SK-N-SH treated with all-trans-retinoic acid at 6 μM for 48 hours (cell line): ENCODE measurements at regions not wholly inside any gene's neighbourhood (a gene's known extent, or its start where the extent isn't known, plus 50 kb on each side); places are given as distances from the start of the nearest gene placed in this dataset.

ENCODE experiments used
- ATAC-seq: fragments of 200-7000 bp; cut with Tn5 transposase; 3 replicates; pipeline ENCODE4 v1.9.1; 2020; ENCODE audit warnings: mild to moderate bottlenecking, moderate library complexity
- ARNTL ChIP-seq: fragments of 450-650 bp; formaldehyde crosslinking; IDR thresholded peaks from 2 replicates; pipeline ENCODE4 v1.5.0; 2020; ENCODE audit warnings: low read depth, mild to moderate bottlenecking, moderate library complexity, borderline replicate concordance
- BACH2 ChIP-seq: fragments of 250-450 bp; sonication (Bioruptor Pico); IDR thresholded peaks from 2 replicates; pipeline ENCODE4 v1.9.0; 2021; ENCODE audit warnings: mild to moderate bottlenecking, borderline replicate concordance
- CSDC2 ChIP-seq: fragments of 250-450 bp; sonication (Bioruptor Pico); IDR thresholded peaks from 2 replicates; pipeline ENCODE4 v1.5.0; 2020; ENCODE audit warnings: mild to moderate bottlenecking, moderate library complexity
- ESRRG ChIP-seq: fragments of 250-450 bp; sonication (Bioruptor Pico); IDR thresholded peaks from 2 replicates; pipeline ENCODE4 v1.6.1; 2021; ENCODE audit warnings: mild to moderate bottlenecking
- GLIS3 ChIP-seq: fragments of 250-450 bp; sonication (Bioruptor Pico); IDR thresholded peaks from 2 replicates; pipeline ENCODE4 v1.5.0; 2020; ENCODE audit warnings: mild to moderate bottlenecking, moderate library complexity
- ISL1 ChIP-seq: fragments of 250-450 bp; sonication (Bioruptor Pico); IDR thresholded peaks from 2 replicates; pipeline ENCODE4 v2.1.2; 2022; ENCODE audit warnings: mild to moderate bottlenecking, moderate library complexity
- OSR1 ChIP-seq: fragments of 250-450 bp; sonication (Bioruptor Pico); IDR thresholded peaks from 2 replicates; pipeline ENCODE4 v1.8.0; 2022; ENCODE audit warnings: moderate library complexity, mild to moderate bottlenecking, inconsistent platforms
- PPARA ChIP-seq: fragments of 250-450 bp; sonication (Bioruptor Pico); IDR thresholded peaks from 2 replicates; pipeline ENCODE4 v1.5.0; 2020; ENCODE audit warnings: mild to moderate bottlenecking, borderline replicate concordance
- RARB ChIP-seq: fragments of 250-450 bp; sonication (Bioruptor Pico); IDR thresholded peaks from 2 replicates; pipeline ENCODE4 v1.8.0; 2021; ENCODE audit warnings: mild to moderate bottlenecking, moderate library complexity
- SNAI2 ChIP-seq: fragments of 250-450 bp; sonication (Bioruptor Pico); IDR thresholded peaks from 2 replicates; pipeline ENCODE4 v1.5.0; 2020; ENCODE audit warnings: mild to moderate bottlenecking, moderate library complexity
- TCF4 ChIP-seq: fragments of 250-450 bp; sonication (Bioruptor Pico); IDR thresholded peaks from 2 replicates; pipeline ENCODE4 v1.8.0; 2021; ENCODE audit warnings: mild to moderate bottlenecking, moderate library complexity, borderline replicate concordance
- TOX ChIP-seq: fragments of 250-450 bp; sonication (Bioruptor Pico); IDR thresholded peaks from 2 replicates; pipeline ENCODE4 v1.8.0; 2021; ENCODE audit warnings: mild to moderate bottlenecking, moderate library complexity, borderline replicate concordance
- ZFP30 ChIP-seq: fragments of 450-650 bp; formaldehyde crosslinking; IDR thresholded peaks from 2 replicates; pipeline ENCODE4 v1.5.0; 2022; ENCODE audit warnings: mild to moderate bottlenecking, moderate library complexity
- ZNF565 ChIP-seq: fragments of 450-650 bp; formaldehyde crosslinking; conservative IDR thresholded peaks from 2 replicates; pipeline ENCODE4 v1.5.0; 2020; ENCODE audit warnings: low read depth, mild to moderate bottlenecking, moderate library complexity
- ZNF70 ChIP-seq: fragments of 450-650 bp; formaldehyde crosslinking; IDR thresholded peaks from 2 replicates; pipeline ENCODE4 v1.5.0; 2020; ENCODE audit warnings: mild to moderate bottlenecking, moderate library complexity
- ZNF8 ChIP-seq: fragments of 450-650 bp; formaldehyde crosslinking; IDR thresholded peaks from 2 replicates; pipeline ENCODE4 v1.5.0; 2020; ENCODE audit warnings: mild to moderate bottlenecking, moderate library complexity
- TF ChIP-seq, protein P1 (sequence below): fragments of 250-450 bp; sonication (Bioruptor Pico); IDR thresholded peaks from 2 replicates; pipeline ENCODE4 v1.5.0; 2020; ENCODE audit warnings: mild to moderate bottlenecking, moderate library complexity
- TF ChIP-seq, protein P2 (sequence below): fragments of 250-450 bp; sonication (Bioruptor Pico); IDR thresholded peaks from 2 replicates; pipeline ENCODE4 v1.8.0; 2021; ENCODE audit warnings: low read depth, mild to moderate bottlenecking, moderate library complexity, borderline replicate concordance
- TF ChIP-seq, protein P3 (sequence below): fragments of 250-450 bp; sonication (Bioruptor Pico); IDR thresholded peaks from 2 replicates; pipeline ENCODE4 v1.5.1; 2020; ENCODE audit warnings: low read depth, mild to moderate bottlenecking, moderate library complexity
- TF ChIP-seq, protein P4 (sequence below): fragments of 250-450 bp; sonication (Bioruptor Pico); IDR thresholded peaks from 2 replicates; pipeline ENCODE4 v1.8.0; 2020; ENCODE audit warnings: mild to moderate bottlenecking, moderate library complexity, borderline replicate concordance
- TF ChIP-seq, protein P5 (sequence below): fragments of 250-450 bp; sonication (Bioruptor Pico); IDR thresholded peaks from 2 replicates; pipeline ENCODE4 v1.5.1; 2021; ENCODE audit warnings: mild to moderate bottlenecking, moderate library complexity

DNA sequence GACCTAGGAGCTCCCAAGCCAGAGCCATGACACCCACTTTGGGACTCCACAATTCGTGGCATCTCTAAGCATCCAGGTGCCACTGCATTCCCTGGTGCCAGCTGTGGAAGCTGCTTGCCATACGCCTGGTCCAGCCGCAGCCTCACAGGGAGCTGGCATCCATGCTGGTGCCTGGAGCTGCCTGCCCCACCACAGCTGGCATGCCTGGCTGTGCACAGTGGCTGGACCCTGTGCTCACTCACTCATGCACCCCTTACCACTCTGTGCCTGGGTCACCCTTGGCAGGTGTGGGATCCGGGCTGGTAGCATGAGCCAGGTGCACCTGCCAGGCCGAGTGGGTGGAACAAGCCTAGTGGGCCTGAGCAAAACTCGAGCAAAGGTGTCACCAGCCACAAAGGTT lies 90.1 kb downstream of the CAVIN4 start (continued):
- TF ChIP-seq, protein P1, sequence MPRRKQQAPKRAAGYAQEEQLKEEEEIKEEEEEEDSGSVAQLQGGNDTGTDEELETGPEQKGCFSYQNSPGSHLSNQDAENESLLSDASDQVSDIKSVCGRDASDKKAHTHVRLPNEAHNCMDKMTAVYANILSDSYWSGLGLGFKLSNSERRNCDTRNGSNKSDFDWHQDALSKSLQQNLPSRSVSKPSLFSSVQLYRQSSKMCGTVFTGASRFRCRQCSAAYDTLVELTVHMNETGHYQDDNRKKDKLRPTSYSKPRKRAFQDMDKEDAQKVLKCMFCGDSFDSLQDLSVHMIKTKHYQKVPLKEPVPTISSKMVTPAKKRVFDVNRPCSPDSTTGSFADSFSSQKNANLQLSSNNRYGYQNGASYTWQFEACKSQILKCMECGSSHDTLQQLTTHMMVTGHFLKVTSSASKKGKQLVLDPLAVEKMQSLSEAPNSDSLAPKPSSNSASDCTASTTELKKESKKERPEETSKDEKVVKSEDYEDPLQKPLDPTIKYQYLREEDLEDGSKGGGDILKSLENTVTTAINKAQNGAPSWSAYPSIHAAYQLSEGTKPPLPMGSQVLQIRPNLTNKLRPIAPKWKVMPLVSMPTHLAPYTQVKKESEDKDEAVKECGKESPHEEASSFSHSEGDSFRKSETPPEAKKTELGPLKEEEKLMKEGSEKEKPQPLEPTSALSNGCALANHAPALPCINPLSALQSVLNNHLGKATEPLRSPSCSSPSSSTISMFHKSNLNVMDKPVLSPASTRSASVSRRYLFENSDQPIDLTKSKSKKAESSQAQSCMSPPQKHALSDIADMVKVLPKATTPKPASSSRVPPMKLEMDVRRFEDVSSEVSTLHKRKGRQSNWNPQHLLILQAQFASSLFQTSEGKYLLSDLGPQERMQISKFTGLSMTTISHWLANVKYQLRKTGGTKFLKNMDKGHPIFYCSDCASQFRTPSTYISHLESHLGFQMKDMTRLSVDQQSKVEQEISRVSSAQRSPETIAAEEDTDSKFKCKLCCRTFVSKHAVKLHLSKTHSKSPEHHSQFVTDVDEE (CRISPR knock-in tag), result no peak

DNA sequence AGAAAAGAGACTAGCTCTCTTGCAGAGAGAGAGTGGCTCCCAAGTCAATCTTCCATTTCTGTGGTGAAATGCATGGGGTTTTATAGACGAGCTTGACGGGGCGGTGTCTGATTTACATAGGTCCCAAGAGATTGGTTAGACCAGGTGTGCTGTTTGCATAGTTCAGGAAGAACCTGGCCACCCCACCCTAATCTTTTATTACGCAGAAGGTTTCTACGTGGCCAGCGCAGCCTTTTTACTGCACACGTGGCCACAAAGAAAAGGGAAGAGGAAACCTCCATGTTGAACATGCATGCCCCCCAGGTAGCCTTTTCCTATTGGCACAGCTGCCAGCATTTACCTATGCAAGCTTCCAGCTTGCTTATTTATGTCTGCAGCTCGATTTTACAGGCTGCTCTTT lies 92.1 kb downstream of the CAVIN4 start:
- TF ChIP-seq ISL1 (CRISPR knock-in tag) (no peak), GLIS3 (CRISPR knock-in tag) (no peak), RARB (CRISPR knock-in tag) (no peak), TOX (CRISPR knock-in tag) (no peak), SNAI2 (CRISPR knock-in tag) (no peak), ZFP30 (CRISPR knock-in tag) (no peak), OSR1 (CRISPR knock-in tag) (no peak), PPARA (CRISPR knock-in tag) (no peak), ZNF565 (CRISPR knock-in tag) (no peak), TCF4 (no peak), BACH2 (CRISPR knock-in tag) (no peak), ARNTL (CRISPR knock-in tag) (no peak), ZNF8 (CRISPR knock-in tag) (no peak)
- TF ChIP-seq, protein P1 (CRISPR knock-in tag), result no peak
- TF ChIP-seq, protein P2, sequence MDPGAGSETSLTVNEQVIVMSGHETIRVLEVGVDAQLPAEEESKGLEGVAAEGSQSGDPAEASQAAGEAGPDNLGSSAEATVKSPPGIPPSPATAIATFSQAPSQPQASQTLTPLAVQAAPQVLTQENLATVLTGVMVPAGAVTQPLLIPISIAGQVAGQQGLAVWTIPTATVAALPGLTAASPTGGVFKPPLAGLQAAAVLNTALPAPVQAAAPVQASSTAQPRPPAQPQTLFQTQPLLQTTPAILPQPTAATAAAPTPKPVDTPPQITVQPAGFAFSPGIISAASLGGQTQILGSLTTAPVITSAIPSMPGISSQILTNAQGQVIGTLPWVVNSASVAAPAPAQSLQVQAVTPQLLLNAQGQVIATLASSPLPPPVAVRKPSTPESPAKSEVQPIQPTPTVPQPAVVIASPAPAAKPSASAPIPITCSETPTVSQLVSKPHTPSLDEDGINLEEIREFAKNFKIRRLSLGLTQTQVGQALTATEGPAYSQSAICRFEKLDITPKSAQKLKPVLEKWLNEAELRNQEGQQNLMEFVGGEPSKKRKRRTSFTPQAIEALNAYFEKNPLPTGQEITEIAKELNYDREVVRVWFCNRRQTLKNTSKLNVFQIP (CRISPR knock-in tag), result no peak
- TF ChIP-seq, protein P3, sequence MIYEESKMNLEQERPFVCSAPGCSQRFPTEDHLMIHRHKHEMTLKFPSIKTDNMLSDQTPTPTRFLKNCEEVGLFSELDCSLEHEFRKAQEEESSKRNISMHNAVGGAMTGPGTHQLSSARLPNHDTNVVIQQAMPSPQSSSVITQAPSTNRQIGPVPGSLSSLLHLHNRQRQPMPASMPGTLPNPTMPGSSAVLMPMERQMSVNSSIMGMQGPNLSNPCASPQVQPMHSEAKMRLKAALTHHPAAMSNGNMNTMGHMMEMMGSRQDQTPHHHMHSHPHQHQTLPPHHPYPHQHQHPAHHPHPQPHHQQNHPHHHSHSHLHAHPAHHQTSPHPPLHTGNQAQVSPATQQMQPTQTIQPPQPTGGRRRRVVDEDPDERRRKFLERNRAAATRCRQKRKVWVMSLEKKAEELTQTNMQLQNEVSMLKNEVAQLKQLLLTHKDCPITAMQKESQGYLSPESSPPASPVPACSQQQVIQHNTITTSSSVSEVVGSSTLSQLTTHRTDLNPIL (CRISPR knock-in tag), result no peak
- TF ChIP-seq, protein P4, sequence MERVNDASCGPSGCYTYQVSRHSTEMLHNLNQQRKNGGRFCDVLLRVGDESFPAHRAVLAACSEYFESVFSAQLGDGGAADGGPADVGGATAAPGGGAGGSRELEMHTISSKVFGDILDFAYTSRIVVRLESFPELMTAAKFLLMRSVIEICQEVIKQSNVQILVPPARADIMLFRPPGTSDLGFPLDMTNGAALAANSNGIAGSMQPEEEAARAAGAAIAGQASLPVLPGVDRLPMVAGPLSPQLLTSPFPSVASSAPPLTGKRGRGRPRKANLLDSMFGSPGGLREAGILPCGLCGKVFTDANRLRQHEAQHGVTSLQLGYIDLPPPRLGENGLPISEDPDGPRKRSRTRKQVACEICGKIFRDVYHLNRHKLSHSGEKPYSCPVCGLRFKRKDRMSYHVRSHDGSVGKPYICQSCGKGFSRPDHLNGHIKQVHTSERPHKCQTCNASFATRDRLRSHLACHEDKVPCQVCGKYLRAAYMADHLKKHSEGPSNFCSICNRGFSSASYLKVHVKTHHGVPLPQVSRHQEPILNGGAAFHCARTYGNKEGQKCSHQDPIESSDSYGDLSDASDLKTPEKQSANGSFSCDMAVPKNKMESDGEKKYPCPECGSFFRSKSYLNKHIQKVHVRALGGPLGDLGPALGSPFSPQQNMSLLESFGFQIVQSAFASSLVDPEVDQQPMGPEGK (CRISPR knock-in tag), result no peak
- no peak for ATAC-seq

DNA sequence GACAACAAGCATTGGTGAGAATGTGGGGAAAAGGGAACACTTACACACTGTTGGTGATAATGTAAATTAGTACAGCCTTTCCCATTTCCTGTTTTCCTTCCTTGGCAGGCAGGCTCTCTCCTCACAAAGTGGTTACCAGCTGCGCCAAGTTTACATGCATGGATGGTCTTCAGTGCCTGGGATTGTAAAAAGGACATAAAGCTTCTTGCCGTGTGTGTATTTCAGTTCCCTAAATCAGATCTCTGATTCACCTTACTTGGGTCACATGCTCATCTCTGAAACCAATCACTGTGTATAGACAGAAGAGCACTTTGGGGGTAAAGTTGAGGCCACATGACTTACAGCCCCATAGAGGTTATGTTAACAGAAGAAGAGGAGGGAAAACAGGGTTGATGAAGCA lies 92.8 kb downstream of the CAVIN4 start:
- no peak for ATAC-seq
- TF ChIP-seq ZNF70, result no peak
- TF ChIP-seq CSDC2 (CRISPR knock-in tag), result no peak
- no peak for TF ChIP-seq ISL1 (CRISPR knock-in tag)
- TF ChIP-seq ESRRG (CRISPR knock-in tag), result no peak
- TF ChIP-seq ARNTL (CRISPR knock-in tag), result no peak
- TF ChIP-seq, protein P4 (CRISPR knock-in tag), result no peak
- no peak for TF ChIP-seq TOX (CRISPR knock-in tag)
- TF ChIP-seq, protein P5, sequence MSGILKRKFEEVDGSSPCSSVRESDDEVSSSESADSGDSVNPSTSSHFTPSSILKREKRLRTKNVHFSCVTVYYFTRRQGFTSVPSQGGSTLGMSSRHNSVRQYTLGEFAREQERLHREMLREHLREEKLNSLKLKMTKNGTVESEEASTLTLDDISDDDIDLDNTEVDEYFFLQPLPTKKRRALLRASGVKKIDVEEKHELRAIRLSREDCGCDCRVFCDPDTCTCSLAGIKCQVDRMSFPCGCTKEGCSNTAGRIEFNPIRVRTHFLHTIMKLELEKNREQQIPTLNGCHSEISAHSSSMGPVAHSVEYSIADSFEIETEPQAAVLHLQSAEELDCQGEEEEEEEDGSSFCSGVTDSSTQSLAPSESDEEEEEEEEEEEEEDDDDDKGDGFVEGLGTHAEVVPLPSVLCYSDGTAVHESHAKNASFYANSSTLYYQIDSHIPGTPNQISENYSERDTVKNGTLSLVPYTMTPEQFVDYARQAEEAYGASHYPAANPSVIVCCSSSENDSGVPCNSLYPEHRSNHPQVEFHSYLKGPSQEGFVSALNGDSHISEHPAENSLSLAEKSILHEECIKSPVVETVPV (CRISPR knock-in tag), result no peak
- TF ChIP-seq, protein P2 (CRISPR knock-in tag), result no peak
- no peak for TF ChIP-seq ZNF565 (CRISPR knock-in tag)
- TF ChIP-seq RARB (CRISPR knock-in tag), result no peak
